ENCODE measurements at regions not wholly inside any gene's neighbourhood (a gene's known extent, or its start where the extent isn't known, plus 50 kb on each side); places are given as distances from the start of the nearest gene placed in this dataset.

DNA sequence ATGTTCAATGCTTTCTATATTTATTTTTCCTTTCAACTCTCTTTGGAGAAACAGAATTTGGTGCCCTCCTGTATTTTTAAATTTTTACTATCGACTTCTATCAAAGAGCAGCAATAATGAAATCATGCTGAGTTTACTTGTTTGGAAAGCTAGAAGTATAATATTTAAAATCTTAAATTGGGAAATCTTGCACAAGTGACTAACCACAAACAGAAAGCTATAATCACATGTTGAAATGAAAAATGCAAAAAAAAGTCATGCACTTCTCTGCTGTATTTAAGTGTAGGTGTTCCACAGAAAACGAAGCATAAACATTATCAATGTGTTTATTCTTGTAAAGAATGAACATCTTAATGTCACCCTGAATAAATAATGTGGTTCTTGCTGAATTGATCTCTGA lies 306.1 kb downstream of the PCDH18 start:
- CTCF ChIA-PET: interaction anchor here (0.7 kb wide), 1 partner anchor 306 kb away, joined by 3 read pairs; the partner anchor contains the start of gene PCDH18
- no peak for DNase-seq (ENCODE audit: low read depth, low spot score)
- TF ChIP-seq, protein P1, sequence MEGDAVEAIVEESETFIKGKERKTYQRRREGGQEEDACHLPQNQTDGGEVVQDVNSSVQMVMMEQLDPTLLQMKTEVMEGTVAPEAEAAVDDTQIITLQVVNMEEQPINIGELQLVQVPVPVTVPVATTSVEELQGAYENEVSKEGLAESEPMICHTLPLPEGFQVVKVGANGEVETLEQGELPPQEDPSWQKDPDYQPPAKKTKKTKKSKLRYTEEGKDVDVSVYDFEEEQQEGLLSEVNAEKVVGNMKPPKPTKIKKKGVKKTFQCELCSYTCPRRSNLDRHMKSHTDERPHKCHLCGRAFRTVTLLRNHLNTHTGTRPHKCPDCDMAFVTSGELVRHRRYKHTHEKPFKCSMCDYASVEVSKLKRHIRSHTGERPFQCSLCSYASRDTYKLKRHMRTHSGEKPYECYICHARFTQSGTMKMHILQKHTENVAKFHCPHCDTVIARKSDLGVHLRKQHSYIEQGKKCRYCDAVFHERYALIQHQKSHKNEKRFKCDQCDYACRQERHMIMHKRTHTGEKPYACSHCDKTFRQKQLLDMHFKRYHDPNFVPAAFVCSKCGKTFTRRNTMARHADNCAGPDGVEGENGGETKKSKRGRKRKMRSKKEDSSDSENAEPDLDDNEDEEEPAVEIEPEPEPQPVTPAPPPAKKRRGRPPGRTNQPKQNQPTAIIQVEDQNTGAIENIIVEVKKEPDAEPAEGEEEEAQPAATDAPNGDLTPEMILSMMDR (IDR thresholded peaks at IDR 0.05; ENCODE audit: low read depth, low read length): no peak

DNA sequence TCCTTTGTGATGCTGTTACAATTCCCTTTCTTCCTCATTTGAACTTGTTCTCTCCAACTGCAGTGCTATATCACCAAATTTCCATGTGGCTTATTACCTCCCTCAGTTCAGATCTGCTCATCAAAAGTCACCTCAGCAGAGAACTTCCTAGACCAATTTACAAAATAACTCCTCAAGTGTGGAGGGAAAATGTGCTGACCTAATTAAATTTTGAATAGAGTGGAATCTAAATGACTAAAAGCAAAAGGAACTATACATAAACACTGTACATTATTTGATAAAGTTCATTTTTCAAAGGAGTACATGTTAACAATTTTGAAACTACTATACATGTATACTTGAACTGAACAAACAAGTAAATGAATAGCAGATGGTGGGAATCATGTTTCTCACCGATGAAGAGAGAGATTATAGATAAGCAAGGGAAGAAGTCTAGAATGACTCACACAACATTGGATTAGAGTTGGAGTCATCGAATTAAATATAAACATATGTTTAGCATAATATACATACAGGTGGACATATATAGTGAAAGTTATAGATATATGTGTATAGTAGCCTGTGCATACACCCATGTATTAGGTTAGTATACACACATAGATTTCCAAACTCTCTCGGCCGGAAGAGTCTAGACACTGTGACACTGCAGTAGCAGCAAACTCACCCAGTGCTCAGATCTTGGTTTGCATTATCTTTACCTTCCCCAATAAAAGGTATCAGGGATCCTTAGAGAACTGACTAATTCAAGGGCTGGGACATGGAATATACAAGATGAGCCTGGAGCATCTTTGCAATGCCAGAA lies 318.7 kb downstream of the PCDH18 start:
- peak; percentile 37 for DNase-seq (ENCODE audit: low read depth, low spot score)
- TF ChIP-seq, protein P1 (IDR thresholded peaks at IDR 0.05; ENCODE audit: low read depth, low read length): no peak
- POLR2A ChIA-PET: no interaction called here
- Histone ChIP-seq H3K27me3 (ENCODE audit: control insufficient read depth, insufficient read depth, low read length) (no peaks in the 10 kb centered on the region), H3K9me3 (ENCODE audit: control insufficient read depth, insufficient read depth, low read length) (no peaks in the 10 kb centered on the region), H3K4me3 (ENCODE audit: low read depth, low read length) (no peak overlapping the region), H3K27ac (ENCODE audit: low read depth, low read length) (no peak overlapping the region)
- CTCF ChIA-PET: no interaction called here

More for the DNA sequence above, 306.1 kb downstream of the PCDH18 start:
- POLR2A ChIA-PET: interaction anchor here (0.6 kb wide), 1 partner anchor 1153 kb away, joined by 3 read pairs; no protein-coding TSS in a partner anchor
- H3K4me3 ChIP-seq (ENCODE audit: low read depth, low read length): no peak overlapping the region
- no peaks in the 10 kb centered on the region for H3K27me3 ChIP-seq (ENCODE audit: control insufficient read depth, insufficient read depth, low read length)
- no peak overlapping the region for H3K27ac ChIP-seq (ENCODE audit: low read depth, low read length)
- no peaks in the 10 kb centered on the region; the same call in 1 of the 2 replicates for H3K9me3 ChIP-seq (ENCODE audit: control insufficient read depth, insufficient read depth, low read length)

DNA sequence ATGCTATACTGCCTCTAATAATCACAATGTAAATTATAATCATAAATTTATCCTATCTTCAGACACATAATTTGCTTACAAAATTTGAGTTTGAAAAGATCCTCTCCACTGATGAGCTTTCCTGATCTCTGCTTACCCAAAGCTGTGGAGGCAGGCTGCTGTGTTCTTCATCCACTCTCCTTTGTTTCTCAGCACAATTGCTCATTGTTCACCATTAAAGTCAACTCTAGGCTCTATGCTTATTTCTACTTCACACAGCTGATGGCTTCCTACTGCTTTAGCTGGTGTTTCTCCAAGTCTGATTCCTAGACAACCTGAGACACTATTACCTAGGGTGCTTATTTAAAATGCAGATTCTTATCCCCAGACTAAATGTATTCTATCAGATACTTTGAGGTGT lies 319.7 kb downstream of the PCDH18 start:
- DNase-seq (ENCODE audit: low read depth, low spot score): no peak
- ChIA-PET POLR2A (no interaction called here), CTCF (no interaction called here)
- no peaks in the 10 kb centered on the region for H3K27me3 ChIP-seq (ENCODE audit: control insufficient read depth, insufficient read depth, low read length)
- no peak overlapping the region for H3K4me3 ChIP-seq (ENCODE audit: low read depth, low read length)
- H3K9me3 ChIP-seq (ENCODE audit: control insufficient read depth, insufficient read depth, low read length): no peaks in the 10 kb centered on the region
- TF ChIP-seq, protein P1 (IDR thresholded peaks at IDR 0.05; ENCODE audit: low read depth, low read length): no peak
- H3K27ac ChIP-seq (ENCODE audit: low read depth, low read length): no peak overlapping the region

DNA sequence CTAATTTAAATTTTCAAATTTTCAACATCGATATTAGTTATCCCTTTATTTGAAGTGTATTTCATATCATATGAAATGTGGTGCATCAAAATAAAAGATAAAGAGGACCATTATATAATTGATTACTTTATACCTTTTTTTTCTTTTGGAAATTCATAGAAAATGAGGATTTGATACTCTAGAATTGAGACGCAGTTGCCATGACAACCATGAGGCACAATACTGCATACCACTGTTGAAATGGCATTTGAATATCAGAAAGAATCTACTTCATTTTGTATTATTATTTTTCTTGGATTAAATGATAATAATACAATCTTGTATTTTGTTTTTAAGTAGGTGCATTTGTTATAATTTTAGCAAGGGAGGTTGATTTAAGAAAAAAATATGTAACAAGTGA lies 323.1 kb downstream of the PCDH18 start:
- TF ChIP-seq, protein P1 (IDR thresholded peaks at IDR 0.05; ENCODE audit: low read depth, low read length): no peak
- H3K27ac ChIP-seq (ENCODE audit: low read depth, low read length): no peak overlapping the region
- no peaks in the 10 kb centered on the region for H3K9me3 ChIP-seq (ENCODE audit: control insufficient read depth, insufficient read depth, low read length)
- ChIA-PET POLR2A (no interaction called here), CTCF (no interaction called here)
- no peak for DNase-seq (ENCODE audit: low read depth, low spot score)
- no peaks in the 10 kb centered on the region for H3K27me3 ChIP-seq (ENCODE audit: control insufficient read depth, insufficient read depth, low read length)
- H3K4me3 ChIP-seq (ENCODE audit: low read depth, low read length): no peak overlapping the region

DNA sequence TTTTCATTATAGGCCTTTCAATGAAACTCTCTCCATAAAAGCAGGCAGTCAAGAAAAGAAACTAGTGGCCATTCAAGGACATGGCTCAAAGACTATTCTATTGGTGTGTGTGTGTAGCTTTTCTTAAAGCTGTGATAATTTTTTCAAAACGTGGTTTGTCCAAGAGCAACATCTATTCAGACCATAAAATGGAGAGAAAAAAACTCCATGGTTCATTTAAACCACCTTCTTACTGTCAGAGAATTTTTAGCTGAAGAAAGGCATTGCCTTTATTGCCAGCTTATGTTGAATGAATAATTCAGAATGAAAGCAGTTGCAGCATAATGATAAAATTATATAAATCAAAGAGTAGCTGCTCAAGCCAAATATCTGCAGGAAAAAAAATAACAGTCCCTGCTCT lies 325.5 kb downstream of the PCDH18 start:
- Histone ChIP-seq H3K27me3 (ENCODE audit: control insufficient read depth, insufficient read depth, low read length) (no peaks in the 10 kb centered on the region), H3K9me3 (ENCODE audit: control insufficient read depth, insufficient read depth, low read length) (no peaks in the 10 kb centered on the region), H3K27ac (ENCODE audit: low read depth, low read length) (no peak overlapping the region), H3K4me3 (ENCODE audit: low read depth, low read length) (no peak overlapping the region)
- no peak for DNase-seq (ENCODE audit: low read depth, low spot score)
- ChIA-PET POLR2A (no interaction called here), CTCF (no interaction called here)
- TF ChIP-seq, protein P1 (IDR thresholded peaks at IDR 0.05; ENCODE audit: low read depth, low read length): no peak
